Brain microvascular endothelial cell (primary cell): ENCODE measurements at regions not wholly inside any gene's neighbourhood (a gene's known extent, or its start where the extent isn't known, plus 50 kb on each side); places are given as distances from the start of the nearest gene placed in this dataset.

Experiments
- DNase-seq: peaks from one replicate; pipeline ENCODE4 v3.0.0-alpha.2; 2020
- H3K27ac ChIP-seq: fragments of 250-450 bp; sonication (Bioruptor Pico); 2 replicates; pipeline ENCODE4 v1.5.1; 2020; ENCODE audit warnings: mild to moderate bottlenecking, moderate library complexity
- H3K27me3 ChIP-seq: fragments of 250-450 bp; sonication (Bioruptor Pico); replicated peaks from 2 replicates; pipeline ENCODE4 v1.5.1; 2020; ENCODE audit warnings: mild to moderate bottlenecking
- H3K36me3 ChIP-seq: fragments of 250-450 bp; sonication (Bioruptor Pico); replicated peaks from 2 replicates; pipeline ENCODE4 v1.5.1; 2020; ENCODE audit warnings: mild to moderate bottlenecking
- H3K4me3 ChIP-seq: 2 replicates; pipeline ENCODE4 v1.5.1; 2011; ENCODE audit warnings: low read depth, mild to moderate bottlenecking, control low read depth, low read length, moderate library complexity
- CTCF ChIP-seq: IDR thresholded peaks from 2 replicates; pipeline ENCODE4 v1.5.1; 2011; ENCODE audit warnings: low read depth, mild to moderate bottlenecking, moderate library complexity, low read length, control low read depth, inconsistent platforms; ENCODE audit errors: missing control alignments
- in situ Hi-C: cut with HindIII; loops from 2 replicates; pipeline ENCODE4 v1.10.0; 2017; ENCODE audit warnings: low sequenced_read_pairs, low pct_ligation_motif_present

- in situ Hi-C loops = no loop called here
- TF ChIP-seq CTCF = no peak
- Histone ChIP-seq H3K36me3 (no peaks in the 10 kb centered on the region), H3K4me3 (no peak overlapping the region), H3K27me3 (no peaks in the 10 kb centered on the region), H3K27ac (no peak overlapping the region)
- DNase-seq = no peak
Measured at GRCh38 chr9:135225619-135226228, 138.3 kb downstream of the OLFM1 start.

GRCh38 chr9:135226369-135227050 is 139.0 kb downstream of the OLFM1 start:
- TF ChIP-seq CTCF = no peak
- no peaks in the 10 kb centered on the region for H3K27me3 ChIP-seq
- H3K36me3 ChIP-seq = no peaks in the 10 kb centered on the region
- no peak overlapping the region for H3K27ac ChIP-seq
- no peak overlapping the region for H3K4me3 ChIP-seq
- in situ Hi-C loops = no loop called here
- DNase-seq = no peak

GRCh38 chr9:135227641-135228251 is 140.3 kb downstream of the OLFM1 start:
- Histone ChIP-seq H3K27me3 (no peaks in the 10 kb centered on the region), H3K27ac (no peak overlapping the region), H3K36me3 (no peaks in the 10 kb centered on the region), H3K4me3 (no peak overlapping the region)
- DNase-seq = no peak
- TF ChIP-seq CTCF = no peak
- in situ Hi-C loops = no loop called here

GRCh38 chr9:135228345-135228982 is 141.0 kb downstream of the OLFM1 start:
- Histone ChIP-seq H3K27me3 (no peaks in the 10 kb centered on the region), H3K36me3 (no peaks in the 10 kb centered on the region), H3K4me3 (no peak overlapping the region), H3K27ac (no peak overlapping the region)
- no peak for TF ChIP-seq CTCF
- no peak for DNase-seq
- in situ Hi-C loops = no loop called here

GRCh38 chr9:135228983-135229625 is 141.6 kb downstream of the OLFM1 start:
- H3K4me3 ChIP-seq = no peak overlapping the region
- in situ Hi-C loops = no loop called here
- no peaks in the 10 kb centered on the region for H3K36me3 ChIP-seq
- no peak overlapping the region for H3K27ac ChIP-seq
- no peak for DNase-seq
- TF ChIP-seq CTCF = no peak
- no peaks in the 10 kb centered on the region for H3K27me3 ChIP-seq
